Vagina (tissue), 2 donors: ENCODE measurements at regions not wholly inside any gene's neighbourhood (a gene's known extent, or its start where the extent isn't known, plus 50 kb on each side); places are given as distances from the start of the nearest gene placed in this dataset.

Experiments
- DNase-seq, 2 donors: peaks; one replicate each; pipeline ENCODE4 v3.0.0-alpha.2; 2017; ENCODE audit errors: extremely low spot score in 2 of 2
- H3K27ac ChIP-seq: fragments of 200-600 bp; sonication (generic); one replicate; pipeline ENCODE4 v1.5.1; 2019
- H3K27me3 ChIP-seq: fragments of 200-600 bp; sonication (generic); one replicate; pipeline ENCODE4 v1.5.1; 2019
- H3K36me3 ChIP-seq, 2 donors: fragments of 200-600 bp; sonication (generic); one replicate each; pipeline ENCODE4 v1.5.1; 2017 to 2019
- H3K4me1 ChIP-seq: fragments of 200-600 bp; sonication (generic); one replicate; pipeline ENCODE4 v1.5.1; 2019
- H3K4me3 ChIP-seq, 2 donors: fragments of 200-600 bp; sonication (generic); 1 replicate in 1 of 2; 2 replicates in 1 of 2; pipeline ENCODE4 v1.5.1; 2016 to 2019
- H3K9me3 ChIP-seq: fragments of 200-600 bp; sonication (generic); one replicate; pipeline ENCODE4 v1.5.1; 2019
- CTCF ChIP-seq, 3 experiments: fragments of 450-650 bp in 2 of 3; fragments of 200-600 bp in 1 of 3; sonication (generic) in 1 of 3; IDR thresholded peaks; one replicate each; pipeline ENCODE4 v1.5.1; 2017 to 2019; ENCODE audit warnings: antibody characterized with exemption in 3 of 3, mild to moderate bottlenecking in 2 of 3, moderate library complexity in 2 of 3
- POLR2A ChIP-seq, 2 donors: fragments of 450-650 bp; IDR thresholded peaks; one replicate each; pipeline ENCODE4 v1.6.1; 2017; ENCODE audit warnings: antibody characterized with exemption in 2 of 2, mild to moderate bottlenecking in 2 of 2, moderate library complexity in 2 of 2
- POLR2AphosphoS5 ChIP-seq, 2 donors: sonication (generic); formaldehyde crosslinking; IDR thresholded peaks; one replicate each; pipeline ENCODE4 v1.9.0; 2017; ENCODE audit warnings: antibody characterized with exemption in 2 of 2, mild to moderate bottlenecking in 2 of 2, low read depth in 1 of 2; ENCODE audit not compliant: insufficient read depth in 1 of 2
- intact Hi-C: fragments of 100-400 bp; cut with DNase I; formaldehyde crosslinking; loops from one replicate; pipeline ENCODE4 v1.15.1; 2023

- intact Hi-C loops = no loop called here
- no peaks in the 10 kb centered on the region for H3K4me1 ChIP-seq
- no peak overlapping the region for H3K27ac ChIP-seq
- H3K9me3 ChIP-seq = no peaks in the 10 kb centered on the region
- H3K36me3 ChIP-seq = no peaks in the 10 kb centered on the region
- no peak overlapping the region for H3K4me3 ChIP-seq
- H3K27me3 ChIP-seq = no peaks in the 10 kb centered on the region
- TF ChIP-seq CTCF (IDR thresholded peaks at IDR 0.05) (no peak), POLR2AphosphoS5 (IDR thresholded peaks at IDR 0.05; ENCODE audit: insufficient read depth in 1 of 2, low read depth in 1 of 2) (no peak), POLR2A (IDR thresholded peaks at IDR 0.05) (no peak)
- no peak for DNase-seq
These were observed 654.9 kb upstream of the GBE1 start for GRCh38 chr3:82416349-82416748.

- no peaks in the 10 kb centered on the region for H3K36me3 ChIP-seq
- intact Hi-C loops = no loop called here
- no peaks in the 10 kb centered on the region for H3K27me3 ChIP-seq
- no peak for TF ChIP-seq CTCF (IDR thresholded peaks at IDR 0.05)
- TF ChIP-seq POLR2A (IDR thresholded peaks at IDR 0.05) = no peak
- no peak for TF ChIP-seq POLR2AphosphoS5 (IDR thresholded peaks at IDR 0.05; ENCODE audit: insufficient read depth in 1 of 2, low read depth in 1 of 2)
- H3K4me1 ChIP-seq = no peaks in the 10 kb centered on the region
- no peak for DNase-seq
- H3K4me3 ChIP-seq = no peak overlapping the region
- no peaks in the 10 kb centered on the region for H3K9me3 ChIP-seq
- H3K27ac ChIP-seq = no peak overlapping the region
These were observed 651.7 kb upstream of the GBE1 start for GRCh38 chr3:82413171-82413570.

- no peak overlapping the region for H3K27ac ChIP-seq
- TF ChIP-seq CTCF (IDR thresholded peaks at IDR 0.05) = no peak
- TF ChIP-seq POLR2AphosphoS5 (IDR thresholded peaks at IDR 0.05; ENCODE audit: insufficient read depth in 1 of 2, low read depth in 1 of 2) = no peak
- no peak for TF ChIP-seq POLR2A (IDR thresholded peaks at IDR 0.05)
These were observed 648.9 kb upstream of the GBE1 start for GRCh38 chr3:82410366-82410765.

GRCh38 chr3:82409842-82410241, 648.4 kb upstream of the GBE1 start:
- intact Hi-C loops = no loop called here
- no peak for TF ChIP-seq POLR2AphosphoS5 (IDR thresholded peaks at IDR 0.05; ENCODE audit: insufficient read depth in 1 of 2, low read depth in 1 of 2)
- TF ChIP-seq POLR2A (IDR thresholded peaks at IDR 0.05) = no peak
- TF ChIP-seq CTCF (IDR thresholded peaks at IDR 0.05) = no peak
- Histone ChIP-seq H3K36me3 (no peaks in the 10 kb centered on the region), H3K27ac (no peak overlapping the region), H3K4me3 (no peak overlapping the region), H3K4me1 (no peaks in the 10 kb centered on the region), H3K27me3 (no peaks in the 10 kb centered on the region), H3K9me3 (no peaks in the 10 kb centered on the region)
- no peak for DNase-seq

More at GRCh38 chr3:82410366-82410765, 648.9 kb upstream of the GBE1 start:
- intact Hi-C loops = no loop called here
- Histone ChIP-seq H3K4me3 (no peak overlapping the region), H3K36me3 (no peaks in the 10 kb centered on the region), H3K27me3 (no peaks in the 10 kb centered on the region), H3K9me3 (no peaks in the 10 kb centered on the region), H3K4me1 (no peaks in the 10 kb centered on the region)
- DNase-seq = no peak

GRCh38 chr3:82392203-82392775, 630.8 kb upstream of the GBE1 start:
- no peak for TF ChIP-seq POLR2AphosphoS5 (IDR thresholded peaks at IDR 0.05; ENCODE audit: insufficient read depth in 1 of 2, low read depth in 1 of 2)
- no peak for TF ChIP-seq POLR2A (IDR thresholded peaks at IDR 0.05)
- no peak for TF ChIP-seq CTCF (IDR thresholded peaks at IDR 0.05)
- Histone ChIP-seq H3K27me3 (no peaks in the 10 kb centered on the region), H3K9me3 (no peaks in the 10 kb centered on the region), H3K4me3 (no peak overlapping the region), H3K36me3 (no peaks in the 10 kb centered on the region), H3K4me1 (no peaks in the 10 kb centered on the region), H3K27ac (no peak overlapping the region)
- no peak for DNase-seq
- intact Hi-C loops = no loop called here
